ENCODE measurements at regions not wholly inside any gene's neighbourhood (a gene's known extent, or its start where the extent isn't known, plus 50 kb on each side); places are given as distances from the start of the nearest gene placed in this dataset.
"Not testable (repeated sequence)": the region's sequence is repeated elsewhere in the genome, so short reads cannot be mapped to it uniquely, and the experiment has no call there.

GRCh38 chr10:78596556-78596955 lies 472.2 kb upstream of the ZMIZ1 start:
- ATAC-seq (no peak), DNase-seq (ENCODE audit: missing footprints) (no peak)
- intact Hi-C loops (cut with DNase I), result no loop called here

GRCh38 chr10:78597796-78598555 lies 470.8 kb upstream of the ZMIZ1 start:
- DNase-seq (ENCODE audit: missing footprints) (no peak), ATAC-seq (no peak)
- intact Hi-C loops (cut with DNase I), result no loop called here

GRCh38 chr10:78599122-78599853 lies 469.5 kb upstream of the ZMIZ1 start:
- ATAC-seq (no peak), DNase-seq (ENCODE audit: missing footprints) (no peak)
- intact Hi-C loops (cut with DNase I), result no loop called here

GRCh38 chr10:78600121-78600665 lies 468.6 kb upstream of the ZMIZ1 start:
- no peak for ATAC-seq
- DNase-seq (ENCODE audit: missing footprints), result no peak
- intact Hi-C loops (cut with DNase I), result no loop called here

- no peak for ATAC-seq
- intact Hi-C loops (cut with DNase I), result no loop called here
- DNase-seq (ENCODE audit: missing footprints), result no peak
Measured at GRCh38 chr10:78600740-78601139, 468.0 kb upstream of the ZMIZ1 start.

- ATAC-seq, result no peak
- DNase-seq (ENCODE audit: missing footprints), result no peak
- intact Hi-C loops (cut with DNase I), result no loop called here
Measured at GRCh38 chr10:78602201-78602932, 466.4 kb upstream of the ZMIZ1 start.

GRCh38 chr10:78604286-78604685 lies 464.5 kb upstream of the ZMIZ1 start:
- no peak for ATAC-seq
- intact Hi-C loops (cut with DNase I), result no loop called here
- DNase-seq (ENCODE audit: missing footprints), result no peak

GRCh38 chr10:78604721-78605120 lies 464.0 kb upstream of the ZMIZ1 start:
- ATAC-seq (no peak), DNase-seq (ENCODE audit: missing footprints) (no peak)
- intact Hi-C loops (cut with DNase I), result no loop called here

GRCh38 chr10:78605800-78606350 lies 462.9 kb upstream of the ZMIZ1 start:
- DNase-seq (ENCODE audit: missing footprints), result no peak
- intact Hi-C loops (cut with DNase I), result no loop called here
- ATAC-seq, result no peak

GRCh38 chr10:78606766-78607165 lies 462.0 kb upstream of the ZMIZ1 start:
- DNase-seq (ENCODE audit: missing footprints); ATAC-seq; intact Hi-C loops (cut with DNase I): not testable (repeated sequence)

- no peak for ATAC-seq
- no peak for DNase-seq (ENCODE audit: missing footprints)
- intact Hi-C loops (cut with DNase I), result no loop called here
Measured at GRCh38 chr10:78609976-78610375, 458.8 kb upstream of the ZMIZ1 start.

GRCh38 chr10:78613132-78613531 lies 455.6 kb upstream of the ZMIZ1 start:
- DNase-seq (ENCODE audit: missing footprints), result no peak
- ATAC-seq, result no peak
- intact Hi-C loops (cut with DNase I), result no loop called here

GRCh38 chr10:78614267-78614666 lies 454.5 kb upstream of the ZMIZ1 start:
- intact Hi-C loops (cut with DNase I), result no loop called here
- ATAC-seq (no peak), DNase-seq (ENCODE audit: missing footprints) (no peak)

- ATAC-seq, result no peak
- no peak for DNase-seq (ENCODE audit: missing footprints)
- intact Hi-C loops (cut with DNase I), result no loop called here
Measured at GRCh38 chr10:78614744-78615143, 454.0 kb upstream of the ZMIZ1 start.

GRCh38 chr10:78616125-78616695 lies 452.6 kb upstream of the ZMIZ1 start:
- intact Hi-C loops (cut with DNase I), result no loop called here
- ATAC-seq, result no peak
- no peak for DNase-seq (ENCODE audit: missing footprints)

GRCh38 chr10:78617115-78617514 lies 451.7 kb upstream of the ZMIZ1 start:
- no peak for DNase-seq (ENCODE audit: missing footprints)
- intact Hi-C loops (cut with DNase I), result no loop called here
- no peak for ATAC-seq

GRCh38 chr10:78617631-78618030 lies 451.1 kb upstream of the ZMIZ1 start:
- DNase-seq (ENCODE audit: missing footprints) (no peak), ATAC-seq (no peak)
- intact Hi-C loops (cut with DNase I), result no loop called here

GRCh38 chr10:78618050-78618449 lies 450.7 kb upstream of the ZMIZ1 start:
- ATAC-seq (no peak), DNase-seq (ENCODE audit: missing footprints) (no peak)
- intact Hi-C loops (cut with DNase I), result no loop called here

All from Right ventricle myocardium inferior (tissue), 1 donor.